Mesodermal cell (in vitro differentiated cells): ENCODE measurements at regions not wholly inside any gene's neighbourhood (a gene's known extent, or its start where the extent isn't known, plus 50 kb on each side); places are given as distances from the start of the nearest gene placed in this dataset.
A peak's percentile ranks its signal among the peaks of the same experiment; 100 is the strongest.
"Not testable (repeated sequence)": the region's sequence is repeated elsewhere in the genome, so short reads cannot be mapped to it uniquely, and the experiment has no call there.

Experiments used
- H3K27ac ChIP-seq: 2 replicates; pipeline ENCODE4 v1.7.0; 2013; ENCODE audit warnings: mild to moderate bottlenecking, low read depth, low read length, moderate library complexity; ENCODE audit not compliant: severe bottlenecking
- H3K36me3 ChIP-seq: 2 replicates; pipeline ENCODE4 v1.7.1; 2013; ENCODE audit warnings: mild to moderate bottlenecking, low read length, moderate library complexity; ENCODE audit not compliant: control insufficient read depth, insufficient read depth
- H3K4me1 ChIP-seq: one replicate; pipeline ENCODE4 v1.7.1; 2013; ENCODE audit warnings: mild to moderate bottlenecking, low read length; ENCODE audit not compliant: insufficient read depth, control insufficient read depth, poor library complexity, severe bottlenecking
- H3K4me3 ChIP-seq: 2 replicates; pipeline ENCODE4 v1.7.0; 2013; ENCODE audit warnings: low read length, control low read depth, mild to moderate bottlenecking; ENCODE audit not compliant: insufficient read depth, poor library complexity, severe bottlenecking; ENCODE audit errors: extremely low read depth
- H3K9me3 ChIP-seq: 2 replicates; pipeline ENCODE4 v1.7.1; 2013; ENCODE audit warnings: mild to moderate bottlenecking, low read length, moderate library complexity; ENCODE audit not compliant: control insufficient read depth
- WGBS, 2 experiments: methylation state at CpG; one replicate each; pipeline ENCODE4 v1.1.5; 2013; ENCODE audit warnings: missing lambda C conversion rate in 2 of 2; ENCODE audit not compliant: insufficient coverage in 2 of 2; 5-methylcytosine and 5-hydroxymethylcytosine counted together

DNA sequence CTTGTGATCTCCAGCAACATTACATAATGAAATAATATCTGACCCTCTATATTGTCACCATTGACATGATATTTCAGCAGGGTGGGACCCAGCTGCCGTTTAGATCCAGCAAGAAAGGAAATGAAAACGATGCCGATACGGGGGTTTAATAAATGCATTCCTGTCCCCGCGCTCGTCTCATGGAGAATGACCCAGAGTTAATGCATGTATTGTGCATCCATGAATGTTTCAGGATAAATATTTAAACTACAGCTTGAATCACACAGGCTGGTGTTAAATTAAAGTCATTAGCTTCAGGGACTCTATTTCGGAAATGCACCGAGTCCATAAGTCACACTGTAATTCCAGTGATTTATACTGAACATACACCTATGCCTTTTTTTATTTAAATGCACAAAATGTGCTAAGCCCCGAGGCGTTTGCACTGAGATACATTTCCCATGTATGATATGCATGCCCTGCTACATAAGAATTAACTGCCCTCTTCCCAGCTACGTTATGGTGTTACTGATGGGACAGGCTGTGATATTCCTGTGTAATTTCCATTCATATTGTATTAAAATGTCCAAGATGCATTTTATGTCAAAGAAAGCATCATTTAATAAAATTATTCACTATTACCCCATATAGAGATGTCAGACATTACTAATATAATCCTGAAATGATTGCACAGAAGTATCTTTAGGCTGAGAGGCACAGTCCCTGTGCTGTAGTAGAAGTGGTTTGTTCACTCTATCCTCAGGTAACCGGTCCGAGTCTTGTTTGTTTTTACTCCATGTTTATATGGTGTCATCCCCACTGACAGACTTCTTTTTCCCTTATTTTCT is 109.3 kb upstream of the ZNF516 start:
- Histone ChIP-seq H3K9me3 (no peaks in the 10 kb centered on the region), H3K4me1 (no peaks in the 10 kb centered on the region), H3K36me3 (no peaks in the 10 kb centered on the region), H3K4me3 (no peak overlapping the region), H3K27ac (no peak overlapping the region)
- WGBS, 2 experiments = 92 to 95% methylated on average over 9 of the region's 14 CpGs

- no peak overlapping the region for H3K4me3 ChIP-seq
- 77 to 87% methylated on average over 2 of the region's 5 CpGs for WGBS, 2 experiments
Measured at GRCh38 chr18:76602191-76602590, 107.1 kb upstream of the ZNF516 start.

DNA sequence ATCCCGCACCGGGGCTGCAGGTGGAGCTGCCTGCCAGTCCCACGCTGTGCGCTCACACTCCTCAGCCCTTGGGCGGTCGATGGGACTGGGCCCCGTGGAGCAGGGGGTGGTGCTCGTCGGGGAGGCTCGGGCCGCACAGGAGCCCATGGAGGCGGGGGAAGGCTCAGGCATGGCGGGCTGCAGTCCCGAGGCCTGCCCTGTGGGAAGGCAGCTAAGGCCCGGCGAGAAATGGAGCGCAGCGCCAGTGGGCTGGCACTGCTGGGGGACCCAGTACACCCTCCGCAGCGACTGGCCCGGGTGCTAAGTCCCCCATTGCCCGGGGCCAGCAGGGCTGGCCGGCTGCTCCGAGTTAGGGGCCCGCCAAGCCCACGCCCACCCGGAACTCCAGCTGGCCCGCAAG is 105.0 kb upstream of the ZNF516 start:
- not testable (repeated sequence) for H3K4me1 ChIP-seq, H3K27ac ChIP-seq, H3K36me3 ChIP-seq, H3K4me3 ChIP-seq, H3K9me3 ChIP-seq
- WGBS, 2 experiments = 94 to 97% methylated on average over 9 to 21 of the region's 28 CpGs

More at GRCh38 chr18:76602191-76602590, 107.1 kb upstream of the ZNF516 start:
- Histone ChIP-seq H3K27ac (peak overlapping the region; percentile 41), H3K36me3 (no peaks in the 10 kb centered on the region), H3K9me3 (no peaks in the 10 kb centered on the region), H3K4me1 (no peaks in the 10 kb centered on the region)

DNA sequence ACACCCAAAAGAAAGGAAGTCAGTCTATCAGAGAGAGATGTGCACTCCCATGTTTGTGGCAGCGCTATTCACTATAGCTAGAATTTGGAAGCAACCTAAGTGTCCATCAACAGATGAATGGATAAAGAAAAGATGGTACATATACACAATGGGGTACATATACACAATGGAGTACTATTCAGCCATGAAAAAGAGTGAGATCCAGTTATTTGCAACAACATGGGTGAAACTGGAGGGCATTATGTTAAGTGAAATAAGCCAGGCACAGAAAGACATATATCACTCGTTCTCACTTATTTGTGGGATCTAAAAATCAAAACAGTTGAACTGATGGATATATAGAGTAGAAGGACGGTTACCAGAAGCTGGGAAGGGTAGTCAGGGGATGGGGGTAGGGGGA is 99.9 kb upstream of the ZNF516 start:
- Histone ChIP-seq H3K36me3 (no peaks in the 10 kb centered on the region), H3K9me3 (no peaks in the 10 kb centered on the region), H3K4me3 (no peak overlapping the region), H3K4me1 (peaks cover 10% of the 10 kb centered on the region), H3K27ac (no peak overlapping the region)
- 80% methylated on average over 1 of the region's 3 CpGs; no CpG with 5 or more reads in 1 of the 2 experiments for WGBS, 2 experiments

DNA sequence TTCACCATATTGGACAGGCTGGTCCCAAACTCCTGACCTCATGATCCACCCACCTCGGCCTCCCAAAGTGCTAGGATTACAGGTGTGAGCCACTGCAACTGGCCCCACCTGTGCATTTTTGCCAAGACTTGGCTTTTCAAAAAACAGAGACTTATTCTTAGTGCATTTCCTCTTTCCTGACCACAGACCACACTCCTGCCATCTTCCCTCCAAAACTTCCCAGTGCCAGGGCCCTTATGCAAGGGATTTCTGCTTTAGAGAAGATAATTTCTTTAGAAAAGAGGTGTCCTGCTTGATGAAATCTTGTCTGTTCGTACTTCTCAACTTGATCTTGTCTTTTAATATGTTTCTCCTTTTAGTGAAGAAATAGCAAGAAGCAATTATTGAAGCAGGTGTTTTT is 98.8 kb upstream of the ZNF516 start:
- WGBS, 2 experiments = 100% methylated on average over 1 of the region's 2 CpGs
- Histone ChIP-seq H3K27ac (no peak overlapping the region), H3K9me3 (no peaks in the 10 kb centered on the region), H3K4me1 (peaks cover 14% of the 10 kb centered on the region), H3K36me3 (no peaks in the 10 kb centered on the region), H3K4me3 (no peak overlapping the region)

GRCh38 chr18:76592981-76593381 is 97.9 kb upstream of the ZNF516 start:
- peak overlapping the region; percentile 26 for H3K27ac ChIP-seq
- no peak overlapping the region for H3K4me3 ChIP-seq
- no peaks in the 10 kb centered on the region for H3K9me3 ChIP-seq
- peaks cover 19% of the 10 kb centered on the region for H3K4me1 ChIP-seq
- WGBS, 2 experiments = 55 to 66% methylated on average over 10 of the region's 10 CpGs
- no peaks in the 10 kb centered on the region for H3K36me3 ChIP-seq

GRCh38 chr18:76592096-76592495 is 97.1 kb upstream of the ZNF516 start:
- Histone ChIP-seq H3K9me3 (no peaks in the 10 kb centered on the region), H3K4me3 (no peak overlapping the region), H3K27ac (peak overlapping the region; percentile 26), H3K36me3 (no peaks in the 10 kb centered on the region), H3K4me1 (peaks cover 19% of the 10 kb centered on the region)
- 73 to 76% methylated on average over 4 to 6 of the region's 6 CpGs for WGBS, 2 experiments

DNA sequence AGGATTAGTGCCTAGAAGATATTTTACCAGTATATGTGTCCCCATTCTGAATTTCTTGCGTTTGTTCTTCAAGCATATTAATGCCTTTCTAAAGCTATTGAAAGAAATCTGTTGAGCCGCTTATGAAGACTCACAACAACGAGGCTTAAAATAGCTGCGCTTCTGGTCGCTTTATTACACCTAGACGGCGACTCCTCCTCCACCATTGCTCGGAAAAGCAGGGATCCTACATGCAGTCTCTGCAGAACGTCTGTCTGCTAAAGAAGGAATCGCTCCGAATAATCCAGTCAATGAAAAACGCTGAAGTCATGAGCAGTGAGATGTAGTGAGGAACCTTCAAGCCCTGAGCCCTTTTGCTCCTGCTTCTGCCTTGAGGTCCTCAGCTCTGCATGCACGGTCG is 94.8 kb upstream of the ZNF516 start:
- Histone ChIP-seq H3K9me3 (no peaks in the 10 kb centered on the region), H3K27ac (no peak overlapping the region), H3K4me3 (no peak overlapping the region), H3K4me1 (peaks cover 19% of the 10 kb centered on the region), H3K36me3 (no peaks in the 10 kb centered on the region)
- 92 to 93% methylated on average over 14 of the region's 14 CpGs for WGBS, 2 experiments

DNA sequence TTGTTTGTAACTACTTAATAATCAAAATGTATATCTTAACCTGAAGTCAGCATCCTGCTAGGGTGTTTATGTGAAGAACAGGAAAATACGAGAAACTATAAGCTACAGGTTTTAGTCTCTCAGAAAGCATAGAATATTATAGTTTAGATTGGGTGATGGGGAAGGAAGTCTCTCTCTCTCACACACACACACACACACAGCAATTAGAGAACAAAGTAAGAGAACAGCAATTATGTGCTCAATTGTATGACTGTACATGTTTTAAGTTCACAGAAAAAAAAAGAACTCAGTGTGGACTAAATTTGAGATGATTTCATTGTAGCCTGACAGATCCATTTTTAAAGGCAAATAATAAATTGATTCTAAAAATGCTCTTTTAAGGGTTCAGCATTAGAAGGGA is 94.3 kb upstream of the ZNF516 start:
- H3K9me3 ChIP-seq = no peaks in the 10 kb centered on the region
- peaks cover 19% of the 10 kb centered on the region for H3K4me1 ChIP-seq
- no CpG with 5 or more reads among the region's 1 CpG for WGBS, 2 experiments
- no peaks in the 10 kb centered on the region for H3K36me3 ChIP-seq
- peak overlapping the region; percentile 36 for H3K27ac ChIP-seq
- H3K4me3 ChIP-seq = no peak overlapping the region

DNA sequence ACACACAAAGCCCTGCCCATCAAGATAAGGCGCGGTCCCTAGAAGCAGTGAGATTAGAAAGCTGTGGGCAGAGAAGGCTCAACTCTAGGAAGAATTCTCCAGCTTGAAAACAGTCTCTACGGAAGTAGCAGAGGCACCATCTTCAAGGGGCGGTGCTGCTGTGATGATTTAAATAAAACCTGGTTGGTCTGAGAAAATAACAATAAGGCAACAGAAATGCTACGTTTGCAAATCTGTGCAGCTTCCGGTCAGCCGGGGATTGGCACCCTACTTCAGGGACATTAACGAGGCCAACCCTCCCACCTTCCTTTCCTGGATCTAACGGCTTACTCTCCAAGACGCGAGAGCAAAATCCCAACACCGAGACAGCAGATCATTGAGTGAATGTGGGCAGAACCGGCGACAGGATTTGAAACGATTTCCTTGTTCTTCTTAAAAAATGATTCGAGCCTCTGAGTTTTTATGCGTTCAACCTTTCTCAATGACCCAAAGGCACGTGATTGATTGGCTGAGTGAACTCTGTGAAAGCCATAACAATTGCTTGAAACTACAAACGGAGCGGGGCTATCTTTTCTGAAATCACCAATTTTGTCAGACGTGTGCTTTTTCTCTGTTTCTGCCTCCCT is 93.7 kb upstream of the ZNF516 start:
- Histone ChIP-seq H3K36me3 (no peaks in the 10 kb centered on the region), H3K9me3 (no peaks in the 10 kb centered on the region), H3K27ac (peak overlapping the region; percentile 36), H3K4me1 (peaks cover 19% of the 10 kb centered on the region), H3K4me3 (no peak overlapping the region)
- WGBS, 2 experiments = 40% methylated on average over 19 of the region's 21 CpGs

- H3K27ac ChIP-seq = no peak overlapping the region
- no peaks in the 10 kb centered on the region for H3K9me3 ChIP-seq
- WGBS, 2 experiments = 89% methylated on average over 1 of the region's 2 CpGs; no CpG with 5 or more reads in 1 of the 2 experiments
- H3K4me3 ChIP-seq = no peak overlapping the region
- no peaks in the 10 kb centered on the region for H3K36me3 ChIP-seq
- H3K4me1 ChIP-seq = peaks cover 13% of the 10 kb centered on the region
Measured at GRCh38 chr18:76587879-76588271, 92.8 kb upstream of the ZNF516 start.
